HEK293 (cell line): ENCODE measurements at regions not wholly inside any gene's neighbourhood (a gene's known extent, or its start where the extent isn't known, plus 50 kb on each side); places are given as distances from the start of the nearest gene placed in this dataset.
"Not testable (repeated sequence)": the region's sequence is repeated elsewhere in the genome, so short reads cannot be mapped to it uniquely, and the experiment has no call there.

Experiments used
- CTCF ChIA-PET: fragments of 350-600 bp; formaldehyde crosslinking; extraction: SDS; loops from one replicate; lab custom pipeline; 2021; ENCODE audit warnings: antibody characterized with exemption; lab: Yijun Ruan, JAX
- POLR2A ChIA-PET: fragments of 300-600 bp; formaldehyde crosslinking; extraction: SDS; loops from one replicate; lab custom pipeline; 2020; ENCODE audit warnings: antibody characterized with exemption, inconsistent platforms; lab: Yijun Ruan, JAX
- H3K27ac ChIP-seq: fragments of 200-500 bp; sonication (Bioruptor generic); 2 replicates; pipeline ENCODE4 v1.5.1; 2014; ENCODE audit warnings: low read depth, low read length, control low read depth, inconsistent platforms; ENCODE audit errors: extremely low read depth
- H3K36me3 ChIP-seq, 2 experiments: fragments of 200-500 bp in 1 of 2; sonication (Bioruptor generic) in 1 of 2; 1 replicate in 1 of 2; 2 replicates in 1 of 2; pipeline ENCODE4 v1.5.1; 2014 to 2017; ENCODE audit warnings: inconsistent platforms in 2 of 2, low read length in 2 of 2; ENCODE audit not compliant: control insufficient read depth in 2 of 2, insufficient read depth in 1 of 2
- H3K4me1 ChIP-seq: fragments of 200-500 bp; sonication (Bioruptor generic); 2 replicates; pipeline ENCODE4 v1.5.1; 2014; ENCODE audit warnings: mild to moderate bottlenecking, low read length, inconsistent platforms; ENCODE audit not compliant: control insufficient read depth, insufficient read depth
- H3K4me3 ChIP-seq: 2 replicates; pipeline ENCODE4 v1.5.1; 2011; ENCODE audit warnings: low read depth, mild to moderate bottlenecking, control low read depth, low read length, moderate library complexity
- H3K9me3 ChIP-seq: fragments of 200-500 bp; sonication (Bioruptor generic); 2 replicates; pipeline ENCODE4 v1.5.1; 2014; ENCODE audit warnings: low read depth, low read length, inconsistent platforms; ENCODE audit not compliant: control insufficient read depth, insufficient read depth
- KLF10 ChIP-seq: fragments of 450-650 bp; IDR thresholded peaks from 2 replicates; pipeline ENCODE4 v1.5.1; 2018; ENCODE audit warnings: missing biosample characterization, mild to moderate bottlenecking, missing genetic modification characterization
- ZFP41 ChIP-seq: fragments of 450-650 bp; formaldehyde crosslinking; IDR thresholded peaks from 2 replicates; pipeline ENCODE4 v1.5.1; 2016; ENCODE audit warnings: missing biosample characterization, missing genetic modification characterization, borderline replicate concordance
- ZNF112 ChIP-seq: fragments of 450-650 bp; formaldehyde crosslinking; IDR thresholded peaks from 2 replicates; pipeline ENCODE4 v1.5.0; 2017; ENCODE audit warnings: missing biosample characterization, missing genetic modification characterization
- ZNF16 ChIP-seq: fragments of 450-650 bp; formaldehyde crosslinking; IDR thresholded peaks from 2 replicates; pipeline ENCODE4 v1.5.1; 2016; ENCODE audit warnings: low read depth, missing biosample characterization, missing genetic modification characterization
- ZSCAN23 ChIP-seq: fragments of 450-650 bp; formaldehyde crosslinking; IDR thresholded peaks from 2 replicates; pipeline ENCODE4 v1.5.1; 2016; ENCODE audit warnings: missing biosample characterization, missing genetic modification characterization
- TF ChIP-seq, protein P1 (sequence below): fragments of 450-650 bp; formaldehyde crosslinking; IDR thresholded peaks from 2 replicates; pipeline ENCODE4 v1.5.1; 2016; ENCODE audit warnings: missing biosample characterization, missing genetic modification characterization
- TF ChIP-seq, protein P2 (sequence below): fragments of 450-650 bp; formaldehyde crosslinking; IDR thresholded peaks from 2 replicates; pipeline ENCODE4 v1.5.1; 2016; ENCODE audit warnings: missing biosample characterization, missing genetic modification characterization
- TF ChIP-seq, protein P3 (sequence below): fragments of 450-650 bp; formaldehyde crosslinking; IDR thresholded peaks from 2 replicates; pipeline ENCODE4 v1.5.1; 2016; ENCODE audit warnings: missing biosample characterization, missing genetic modification characterization

DNA sequence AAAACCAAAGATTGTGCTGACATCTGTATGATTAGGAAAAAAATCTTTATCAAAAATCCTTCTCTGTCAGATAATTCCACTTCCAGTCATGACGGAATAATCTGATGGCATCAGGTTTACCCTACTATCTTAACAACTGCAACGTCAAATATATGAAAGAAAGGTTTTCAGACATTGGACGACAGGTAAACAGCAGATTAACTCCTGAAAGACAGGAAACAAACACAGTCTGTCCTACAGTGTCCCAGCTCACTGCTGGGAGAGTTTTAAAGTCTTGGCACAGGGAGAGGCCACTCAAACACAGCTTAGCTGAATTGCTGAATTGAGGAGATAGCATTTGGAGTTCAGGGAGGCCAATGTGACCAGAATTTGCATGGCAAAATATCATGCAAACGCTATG is 186.3 kb upstream of the KCTD7 start (continued):
- TF ChIP-seq, protein P1, sequence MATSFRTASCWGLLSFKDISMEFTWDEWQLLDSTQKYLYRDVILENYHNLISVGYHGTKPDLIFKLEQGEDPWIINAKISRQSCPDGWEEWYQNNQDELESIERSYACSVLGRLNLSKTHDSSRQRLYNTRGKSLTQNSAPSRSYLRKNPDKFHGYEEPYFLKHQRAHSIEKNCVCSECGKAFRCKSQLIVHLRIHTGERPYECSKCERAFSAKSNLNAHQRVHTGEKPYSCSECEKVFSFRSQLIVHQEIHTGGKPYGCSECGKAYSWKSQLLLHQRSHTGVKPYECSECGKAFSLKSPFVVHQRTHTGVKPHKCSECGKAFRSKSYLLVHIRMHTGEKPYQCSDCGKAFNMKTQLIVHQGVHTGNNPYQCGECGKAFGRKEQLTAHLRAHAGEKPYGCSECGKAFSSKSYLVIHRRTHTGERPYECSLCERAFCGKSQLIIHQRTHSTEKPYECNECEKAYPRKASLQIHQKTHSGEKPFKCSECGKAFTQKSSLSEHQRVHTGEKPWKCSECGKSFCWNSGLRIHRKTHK (tag by site-specific recombination): no peak

DNA sequence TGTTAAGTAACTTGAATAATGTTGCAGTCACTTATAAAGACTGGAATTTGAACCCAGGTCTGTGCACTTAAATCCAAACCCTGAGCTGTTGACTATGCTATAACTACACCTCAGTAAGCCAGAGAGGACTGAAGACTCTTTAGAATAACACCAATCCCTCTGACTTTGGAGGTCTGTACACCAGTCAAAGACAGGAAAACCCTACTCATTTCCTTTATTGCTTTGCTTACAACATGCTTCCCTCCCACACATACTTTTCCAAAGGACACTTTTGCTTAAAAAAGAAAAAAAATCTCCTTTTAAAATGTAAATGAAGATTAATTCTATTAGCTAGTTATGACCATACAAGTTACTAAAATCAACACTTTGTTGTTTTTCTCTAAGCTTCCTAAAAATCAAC is 184.7 kb upstream of the KCTD7 start:
- TF ChIP-seq, protein P2, sequence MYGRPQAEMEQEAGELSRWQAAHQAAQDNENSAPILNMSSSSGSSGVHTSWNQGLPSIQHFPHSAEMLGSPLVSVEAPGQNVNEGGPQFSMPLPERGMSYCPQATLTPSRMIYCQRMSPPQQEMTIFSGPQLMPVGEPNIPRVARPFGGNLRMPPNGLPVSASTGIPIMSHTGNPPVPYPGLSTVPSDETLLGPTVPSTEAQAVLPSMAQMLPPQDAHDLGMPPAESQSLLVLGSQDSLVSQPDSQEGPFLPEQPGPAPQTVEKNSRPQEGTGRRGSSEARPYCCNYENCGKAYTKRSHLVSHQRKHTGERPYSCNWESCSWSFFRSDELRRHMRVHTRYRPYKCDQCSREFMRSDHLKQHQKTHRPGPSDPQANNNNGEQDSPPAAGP (tag by site-specific recombination): no peak
- no peak for TF ChIP-seq KLF10 (tag by site-specific recombination)
- TF ChIP-seq ZNF16 (tag by site-specific recombination): no peak
- TF ChIP-seq ZSCAN23 (tag by site-specific recombination): no peak
- TF ChIP-seq ZFP41 (tag by site-specific recombination): no peak
- TF ChIP-seq ZNF112 (tag by site-specific recombination): no peak
- TF ChIP-seq, protein P3, sequence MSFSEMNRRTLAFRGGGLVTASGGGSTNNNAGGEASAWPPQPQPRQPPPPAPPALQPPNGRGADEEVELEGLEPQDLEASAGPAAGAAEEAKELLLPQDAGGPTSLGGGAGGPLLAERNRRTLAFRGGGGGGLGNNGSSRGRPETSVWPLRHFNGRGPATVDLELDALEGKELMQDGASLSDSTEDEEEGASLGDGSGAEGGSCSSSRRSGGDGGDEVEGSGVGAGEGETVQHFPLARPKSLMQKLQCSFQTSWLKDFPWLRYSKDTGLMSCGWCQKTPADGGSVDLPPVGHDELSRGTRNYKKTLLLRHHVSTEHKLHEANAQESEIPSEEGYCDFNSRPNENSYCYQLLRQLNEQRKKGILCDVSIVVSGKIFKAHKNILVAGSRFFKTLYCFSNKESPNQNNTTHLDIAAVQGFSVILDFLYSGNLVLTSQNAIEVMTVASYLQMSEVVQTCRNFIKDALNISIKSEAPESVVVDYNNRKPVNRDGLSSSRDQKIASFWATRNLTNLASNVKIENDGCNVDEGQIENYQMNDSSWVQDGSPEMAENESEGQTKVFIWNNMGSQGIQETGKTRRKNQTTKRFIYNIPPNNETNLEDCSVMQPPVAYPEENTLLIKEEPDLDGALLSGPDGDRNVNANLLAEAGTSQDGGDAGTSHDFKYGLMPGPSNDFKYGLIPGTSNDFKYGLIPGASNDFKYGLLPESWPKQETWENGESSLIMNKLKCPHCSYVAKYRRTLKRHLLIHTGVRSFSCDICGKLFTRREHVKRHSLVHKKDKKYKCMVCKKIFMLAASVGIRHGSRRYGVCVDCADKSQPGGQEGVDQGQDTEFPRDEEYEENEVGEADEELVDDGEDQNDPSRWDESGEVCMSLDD (tag by site-specific recombination): no peak
- TF ChIP-seq, all 188 proteins: peak for 0
- POLR2A ChIA-PET: no interaction called here
- peaks cover 5% of the 10 kb centered on the region; the same call in 1 of the 2 replicates for H3K4me1 ChIP-seq
- no peak overlapping the region for H3K4me3 ChIP-seq
- H3K36me3 ChIP-seq: no peaks in the 10 kb centered on the region; a peak in 1 of 3 replicates
- no peak overlapping the region for H3K27ac ChIP-seq
- H3K9me3 ChIP-seq: no peaks in the 10 kb centered on the region
- CTCF ChIA-PET: interaction anchor here (0.7 kb wide), 1 partner anchor 16 kb away, joined by 3 read pairs; no protein-coding TSS in a partner anchor

DNA sequence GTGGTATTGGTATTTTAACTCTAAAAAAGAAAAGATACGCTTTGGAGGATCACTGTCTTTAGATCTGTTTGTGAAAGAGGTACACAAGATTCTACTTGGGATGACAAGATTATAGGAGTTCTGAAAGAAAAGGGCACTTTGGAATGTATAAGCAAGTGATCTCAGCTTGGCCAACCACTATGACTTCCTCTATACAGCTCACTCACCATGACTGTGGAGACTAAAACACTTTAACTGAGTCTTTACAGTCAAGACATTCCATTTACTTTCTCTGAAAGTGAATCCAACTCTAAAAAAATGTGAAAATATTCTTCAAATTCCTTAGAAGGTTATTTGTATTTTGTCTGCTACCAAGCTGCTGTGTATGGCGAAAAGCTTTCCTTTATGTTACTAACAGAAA is 181.7 kb upstream of the KCTD7 start:
- CTCF ChIA-PET, H3K9me3 ChIP-seq, H3K27ac ChIP-seq, POLR2A ChIA-PET, H3K36me3 ChIP-seq, H3K4me1 ChIP-seq, H3K4me3 ChIP-seq: not testable (repeated sequence)

DNA sequence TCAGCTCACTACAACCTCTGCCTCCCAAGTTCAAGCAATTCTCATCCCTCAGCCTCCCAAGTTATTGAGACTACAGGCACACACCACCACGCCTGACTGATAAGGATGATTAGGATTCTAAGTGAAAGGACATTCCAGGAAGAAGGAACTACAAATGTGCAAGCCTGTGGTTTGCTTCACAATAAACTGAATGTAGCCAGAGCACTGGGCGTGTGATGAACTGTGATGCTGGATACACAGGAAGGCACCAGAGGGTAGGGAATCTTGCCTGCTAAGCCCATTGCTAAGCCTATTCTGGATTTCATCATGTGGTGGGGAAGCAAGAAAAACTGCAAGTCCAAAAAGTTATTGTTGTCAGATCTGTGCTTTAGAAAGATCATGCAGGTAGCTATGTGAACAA is 177.9 kb upstream of the KCTD7 start:
- CTCF ChIA-PET, H3K9me3 ChIP-seq, H3K27ac ChIP-seq, H3K4me3 ChIP-seq, POLR2A ChIA-PET, H3K4me1 ChIP-seq, H3K36me3 ChIP-seq: not testable (repeated sequence)

DNA sequence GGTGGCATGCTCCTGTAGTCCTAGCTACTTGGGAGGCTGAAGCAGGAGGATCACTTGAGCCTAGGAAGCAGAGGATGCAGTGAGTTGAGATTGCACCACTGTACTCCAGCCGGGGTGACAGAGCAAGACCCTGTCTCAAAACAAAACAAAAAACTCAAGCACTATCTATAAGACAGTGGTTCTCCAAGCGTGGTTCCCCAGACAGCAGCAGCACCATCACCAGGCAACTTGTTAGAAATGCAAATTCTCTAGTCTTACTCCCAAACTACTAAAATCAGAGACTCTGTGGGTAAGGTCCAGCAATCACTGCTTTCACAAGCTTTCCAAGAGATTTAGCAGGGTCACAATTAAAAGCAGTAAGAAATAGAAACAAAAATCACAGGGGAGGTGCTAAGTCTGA is 177.0 kb upstream of the KCTD7 start:
- H3K27ac ChIP-seq, POLR2A ChIA-PET, H3K9me3 ChIP-seq, H3K4me3 ChIP-seq, H3K36me3 ChIP-seq, H3K4me1 ChIP-seq: not testable (repeated sequence)
- CTCF ChIA-PET: interaction anchor here (0.6 kb wide), 2 partner anchors 131 to 175 kb away, joined by 3 to 4 read pairs; no protein-coding TSS in a partner anchor
